ENCODE measurements at regions not wholly inside any gene's neighbourhood (a gene's known extent, or its start where the extent isn't known, plus 50 kb on each side); places are given as distances from the start of the nearest gene placed in this dataset.
"Not testable (repeated sequence)": the region's sequence is repeated elsewhere in the genome, so short reads cannot be mapped to it uniquely, and the experiment has no call there.

DNA sequence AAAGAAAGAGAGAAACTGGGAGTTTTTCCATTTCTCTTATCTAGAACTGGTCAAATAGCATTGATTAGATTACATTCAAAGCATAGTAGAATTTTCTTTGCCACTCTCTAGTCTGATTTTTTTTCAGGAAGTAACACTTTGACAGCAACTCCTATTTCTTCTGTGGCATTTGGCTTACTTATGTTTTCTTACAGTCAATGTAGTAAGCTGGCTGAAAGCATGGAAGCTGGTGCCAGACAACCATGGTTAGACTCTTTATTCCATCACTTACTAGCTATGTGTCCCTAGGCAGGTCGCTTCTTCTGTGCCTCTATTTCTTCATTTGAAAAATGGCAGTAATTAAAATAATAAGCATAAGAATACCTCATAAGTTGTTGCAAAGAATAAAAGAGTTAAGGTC is 54.2 kb upstream of the OPRM1 start:
- DNase-seq, result no peak

DNA sequence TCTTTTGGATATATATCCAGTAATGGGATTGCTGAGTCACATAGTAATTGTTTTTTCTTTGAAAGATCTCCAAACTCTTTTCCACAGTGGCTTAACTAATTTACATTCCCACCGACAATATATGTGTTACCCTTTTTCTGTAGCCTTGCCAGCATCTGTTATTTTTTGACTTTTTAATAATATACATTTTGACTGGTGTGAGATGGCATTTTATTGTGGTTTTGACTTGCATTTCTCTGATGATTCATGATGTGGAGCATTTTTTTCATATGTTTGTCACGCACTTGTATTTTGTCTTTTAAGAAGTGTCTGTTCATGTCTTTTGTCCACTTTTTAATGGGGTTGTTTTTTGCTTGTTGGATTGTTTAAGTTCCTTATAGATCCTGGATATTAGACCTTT is 58.9 kb upstream of the OPRM1 start:
- no peak for DNase-seq

- not testable (repeated sequence) for DNase-seq
Measured at GRCh38 chr6:153978911-153979548, 60.0 kb upstream of the OPRM1 start.

DNA sequence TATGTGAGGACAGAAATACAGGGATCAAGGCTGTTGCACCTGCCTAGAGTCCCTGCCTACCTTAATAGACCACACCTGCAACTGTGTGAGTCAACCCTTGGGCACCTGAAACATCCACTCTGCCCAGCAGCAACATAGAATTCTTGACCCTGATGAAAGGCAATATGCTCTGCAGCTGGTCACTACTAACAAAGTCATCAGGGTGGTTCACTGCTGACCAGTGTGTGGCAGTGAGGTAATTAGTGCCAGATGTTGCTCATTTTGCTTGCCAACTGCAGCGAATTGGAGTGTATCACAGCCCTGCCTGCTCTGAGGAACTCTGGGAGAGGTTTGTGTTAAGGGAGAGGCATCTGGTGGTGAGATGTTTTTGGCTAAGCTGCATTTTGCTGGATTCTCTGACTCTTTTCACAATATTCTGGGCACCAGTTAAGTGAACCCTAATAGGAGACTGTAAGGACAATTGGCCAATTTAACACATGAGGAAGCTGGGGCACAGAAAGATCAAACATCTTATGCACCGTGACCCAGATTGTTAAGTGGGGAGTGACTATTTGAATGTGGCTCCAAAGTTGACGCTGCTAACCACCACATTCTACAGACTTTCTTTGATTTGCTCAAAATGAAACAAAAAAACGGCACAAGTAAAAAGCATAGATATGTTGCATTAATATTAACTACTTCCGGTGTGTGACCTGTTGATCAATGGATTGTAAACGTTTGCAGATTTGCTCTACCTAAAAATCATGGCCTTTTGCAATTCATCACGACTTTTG is 61.9 kb upstream of the OPRM1 start:
- no peak for DNase-seq

DNA sequence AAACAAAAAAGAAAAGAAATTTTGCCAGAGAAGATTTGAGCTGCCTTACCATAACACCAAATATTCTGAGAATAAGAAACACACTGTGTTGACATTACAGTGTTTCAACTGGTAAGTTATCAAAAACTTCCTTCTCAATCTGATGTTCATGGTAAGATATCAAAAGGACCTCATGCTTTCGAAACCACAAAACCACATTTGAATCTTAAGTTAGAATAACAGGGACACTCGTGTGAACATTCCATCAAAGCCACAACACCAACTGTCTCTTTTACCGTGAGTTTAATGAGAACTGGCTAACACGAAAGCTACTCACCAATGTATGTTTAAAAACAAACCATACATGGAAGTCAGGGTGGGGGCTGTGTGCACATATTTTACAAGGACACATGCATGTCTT is 73.0 kb upstream of the OPRM1 start:
- DNase-seq, result no peak

DNA sequence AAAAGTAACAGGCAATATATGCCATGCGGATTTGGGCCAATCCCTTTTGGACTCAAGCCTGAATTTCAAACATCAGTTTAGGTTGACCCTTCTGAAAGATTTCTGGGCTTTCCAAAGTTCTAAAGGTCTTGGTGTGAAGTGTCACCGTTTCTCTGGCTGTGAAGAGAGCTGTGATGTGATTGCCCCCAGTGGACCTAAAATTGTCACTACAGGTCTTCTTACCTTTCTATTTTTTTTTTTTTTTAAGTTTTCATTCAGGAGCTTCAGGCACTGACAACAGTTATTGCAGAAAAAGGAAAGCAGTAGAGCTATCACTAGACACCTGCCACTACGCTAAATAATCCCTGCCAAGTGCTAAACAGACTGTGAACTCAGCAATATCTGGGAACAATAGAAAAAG is 75.7 kb upstream of the OPRM1 start:
- no peak for DNase-seq

DNA sequence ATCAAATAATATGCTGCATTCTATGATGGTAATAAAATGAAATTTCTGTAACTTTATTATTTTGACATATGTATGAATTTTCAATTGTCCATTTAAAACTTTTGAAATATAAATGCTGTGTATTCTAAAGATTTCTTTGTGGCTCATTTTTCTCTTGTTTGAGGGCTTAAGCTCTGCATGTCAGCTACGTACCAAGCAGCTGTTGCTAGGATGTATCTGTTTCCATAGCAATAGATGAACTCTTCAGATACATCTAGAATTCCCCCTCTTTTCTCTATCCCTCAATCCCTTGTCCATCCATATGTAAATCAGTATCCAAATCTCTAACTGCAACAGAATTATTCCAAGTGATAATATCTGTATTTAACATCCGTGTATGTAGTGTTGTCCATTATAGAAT is 76.5 kb upstream of the OPRM1 start:
- DNase-seq, result no peak

DNA sequence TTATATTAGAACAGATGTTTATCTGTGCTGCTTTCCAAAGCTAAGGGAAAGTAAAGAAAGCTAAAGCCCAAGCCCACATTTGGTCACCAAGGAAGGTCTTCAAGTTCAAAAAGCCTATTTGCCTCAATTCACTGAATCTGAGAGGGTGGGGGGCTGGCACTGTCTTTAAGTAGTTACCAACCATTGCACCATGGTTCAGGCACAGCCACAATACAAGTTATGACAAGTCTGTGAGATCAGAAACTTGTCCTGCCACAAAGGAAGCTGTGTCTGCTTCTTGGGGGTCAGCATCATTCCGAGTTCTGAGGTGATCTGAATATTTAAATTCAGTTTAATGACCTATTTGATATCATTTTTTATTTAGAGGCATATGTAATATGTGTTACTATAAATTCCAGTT is 78.3 kb upstream of the OPRM1 start:
- no peak for DNase-seq

DNA sequence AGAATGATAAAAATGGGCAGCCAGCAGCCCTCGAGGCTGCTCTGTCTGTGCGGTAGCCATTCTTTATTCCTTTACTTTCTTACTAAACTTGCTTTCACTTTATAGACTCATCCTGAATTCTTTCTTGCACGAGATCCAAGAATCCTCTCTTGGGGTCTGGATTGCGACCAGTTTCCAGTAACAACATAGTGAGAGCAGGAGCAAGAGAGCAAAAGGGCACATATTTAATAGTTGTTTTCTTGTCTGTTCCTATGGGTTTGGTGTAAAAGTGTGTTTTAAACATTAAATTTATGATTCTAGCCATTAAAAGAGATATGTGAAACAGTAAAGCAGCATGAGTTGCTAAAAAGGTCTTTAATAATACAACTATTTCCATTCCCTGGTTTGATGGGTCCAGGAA is 78.8 kb upstream of the OPRM1 start:
- DNase-seq, result no peak

- no peak for DNase-seq
Measured at GRCh38 chr6:153959276-153959675, 79.8 kb upstream of the OPRM1 start.

- DNase-seq, result no peak
Measured at GRCh38 chr6:153958860-153959259, 80.2 kb upstream of the OPRM1 start.

DNA sequence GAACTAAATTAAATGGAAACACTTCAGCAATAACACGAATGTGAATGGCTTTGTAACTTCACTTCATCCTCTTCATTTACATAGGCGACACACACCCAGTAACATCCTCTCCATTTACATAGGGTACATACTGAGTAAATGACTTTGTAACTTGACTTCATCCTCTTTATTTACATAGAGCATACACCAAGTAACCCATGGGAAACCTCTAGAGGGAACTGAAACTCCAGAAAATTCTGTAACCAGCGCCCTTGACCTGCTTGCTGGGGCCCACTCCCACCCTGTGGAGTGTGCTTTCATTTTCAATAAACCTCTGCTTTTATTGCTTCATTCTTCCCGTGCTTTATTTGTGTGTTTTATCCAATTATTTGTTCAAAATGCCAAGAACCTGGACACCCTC is 81.6 kb upstream of the OPRM1 start:
- no peak for DNase-seq

DNA sequence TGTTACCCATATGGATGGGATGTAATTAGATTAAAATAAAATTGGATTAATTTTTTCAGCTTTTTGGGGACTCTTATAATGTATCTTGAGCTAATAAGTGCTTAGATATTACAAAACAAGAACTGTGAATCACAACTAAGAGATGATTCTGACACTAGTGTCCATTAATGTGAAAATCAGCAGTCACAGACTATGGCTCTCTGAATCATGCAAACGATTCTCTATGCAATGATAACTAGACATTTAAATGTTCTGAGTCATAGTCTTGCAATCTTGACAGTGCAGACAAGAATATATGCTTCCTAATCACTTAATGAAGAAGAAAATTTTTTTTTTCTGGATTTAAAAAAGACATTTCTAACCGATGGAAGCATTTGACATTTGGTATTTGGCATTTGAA is 82.2 kb upstream of the OPRM1 start:
- no peak for DNase-seq

- DNase-seq, result no peak
Measured at GRCh38 chr6:153949616-153950015, 89.4 kb upstream of the OPRM1 start.

DNA sequence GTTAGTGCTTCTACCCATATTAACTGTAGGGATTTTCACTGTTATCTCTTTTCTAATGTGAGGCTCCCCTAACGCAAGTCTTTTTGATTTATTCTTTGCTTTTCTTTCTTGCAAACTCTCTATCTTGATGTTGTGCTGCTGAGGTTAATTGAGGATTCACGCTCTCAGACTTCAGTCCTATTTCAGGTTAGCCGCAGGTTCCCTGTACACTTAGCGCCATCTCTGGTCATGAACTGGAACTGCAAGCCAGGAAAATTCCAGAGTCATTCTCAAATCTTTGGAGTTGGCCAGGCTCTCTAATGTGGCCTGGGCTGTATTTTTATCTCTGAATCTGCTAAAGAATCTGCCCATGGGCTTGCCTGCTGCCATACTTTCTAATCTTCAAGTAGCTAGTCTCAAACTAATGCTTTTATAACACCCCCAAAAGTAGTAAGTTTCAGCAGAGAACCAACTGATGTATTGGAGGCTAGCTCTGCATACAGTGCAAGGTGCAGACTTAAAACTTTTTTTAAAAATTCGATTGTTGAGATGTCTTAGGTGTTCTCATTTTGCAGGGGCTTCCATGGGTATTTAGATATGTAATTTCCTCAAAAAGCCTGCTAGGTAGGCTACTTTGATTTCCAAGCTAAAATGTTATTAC is 91.1 kb upstream of the OPRM1 start:
- DNase-seq, result no peak

- DNase-seq, result no peak
Measured at GRCh38 chr6:153944201-153944600, 94.8 kb upstream of the OPRM1 start.

- no peak for DNase-seq
Measured at GRCh38 chr6:153942361-153942760, 96.7 kb upstream of the OPRM1 start.

GRCh38 chr6:153941768-153942167 is 97.3 kb upstream of the OPRM1 start:
- DNase-seq, result no peak

- no peak for DNase-seq
Measured at GRCh38 chr6:153938876-153939275, 100.2 kb upstream of the OPRM1 start.

- DNase-seq, result no peak
Measured at GRCh38 chr6:153931431-153931830, 107.6 kb upstream of the OPRM1 start.

GRCh38 chr6:153927867-153928266 is 111.2 kb upstream of the OPRM1 start:
- DNase-seq, result no peak

DNA sequence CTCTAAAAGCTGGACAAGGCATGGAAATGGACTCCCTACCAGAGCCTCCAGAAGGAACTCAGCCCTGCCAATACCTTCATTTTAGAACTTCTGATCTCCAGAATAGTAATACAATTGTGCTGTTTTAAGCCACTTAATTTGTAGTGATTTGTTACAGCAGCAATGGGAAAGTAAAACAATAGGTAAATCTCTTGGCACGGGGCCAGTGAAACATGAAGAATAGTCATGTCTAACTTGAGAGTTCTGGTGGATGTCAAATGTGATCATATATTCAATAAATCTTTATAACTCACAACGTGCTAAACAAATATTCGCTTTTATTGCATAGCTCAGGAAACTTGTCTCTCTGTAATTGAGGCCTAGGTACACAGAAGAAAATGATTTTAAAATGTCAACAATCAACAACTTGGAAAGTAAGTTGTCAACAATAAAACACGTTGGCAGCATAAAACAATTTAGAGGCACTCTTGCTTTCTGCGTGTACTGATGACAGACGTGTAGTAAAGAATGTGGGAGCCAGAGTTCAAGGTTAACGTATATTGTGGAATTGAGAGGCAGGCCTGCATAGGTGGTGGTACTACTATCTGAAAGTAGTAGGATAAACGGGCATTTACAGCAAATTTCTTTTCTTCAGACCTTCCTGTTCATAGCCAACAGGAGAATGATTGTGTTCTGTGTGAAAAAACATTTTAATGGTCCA is 140.5 kb upstream of the OPRM1 start:
- no peak for DNase-seq

- DNase-seq, result no peak
Measured at GRCh38 chr6:153882411-153882810, 156.6 kb upstream of the OPRM1 start.

DNA sequence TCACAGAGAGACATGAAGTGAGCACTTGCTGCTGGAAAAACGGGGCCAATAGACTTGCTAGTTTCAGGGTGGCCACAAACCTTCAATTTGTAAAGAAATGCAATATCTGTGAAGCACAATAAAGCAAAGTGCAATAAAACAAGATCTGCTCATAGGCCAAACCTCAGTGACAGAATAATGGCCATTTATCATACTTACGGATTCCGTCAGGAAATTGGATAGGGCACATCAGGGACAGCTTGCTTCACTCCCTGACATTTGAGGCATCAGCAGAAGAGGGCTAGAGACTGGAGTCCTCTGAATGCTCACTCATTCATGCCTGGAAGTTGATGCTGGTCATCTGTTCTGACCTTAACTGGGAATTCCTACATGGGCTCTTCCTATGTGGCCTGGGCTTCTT is 165.5 kb upstream of the OPRM1 start:
- no peak for DNase-seq
